GM12891 (cell line): ENCODE measurements at regions not wholly inside any gene's neighbourhood (a gene's known extent, or its start where the extent isn't known, plus 50 kb on each side); places are given as distances from the start of the nearest gene placed in this dataset.

Experiments used
- POLR2A ChIP-seq: IDR thresholded peaks from 2 replicates; pipeline ENCODE4 v1.6.1; 2011; ENCODE audit warnings: low read depth, low read length, control low read depth
- POLR2AphosphoS5 ChIP-seq: IDR thresholded peaks from 2 replicates; pipeline ENCODE4 v1.6.1; 2011; ENCODE audit warnings: low read depth, low read length, control low read depth
- TAF1 ChIP-seq: IDR thresholded peaks from 2 replicates; pipeline ENCODE4 v1.6.1; 2011; ENCODE audit warnings: low read depth, low read length, control low read depth

DNA sequence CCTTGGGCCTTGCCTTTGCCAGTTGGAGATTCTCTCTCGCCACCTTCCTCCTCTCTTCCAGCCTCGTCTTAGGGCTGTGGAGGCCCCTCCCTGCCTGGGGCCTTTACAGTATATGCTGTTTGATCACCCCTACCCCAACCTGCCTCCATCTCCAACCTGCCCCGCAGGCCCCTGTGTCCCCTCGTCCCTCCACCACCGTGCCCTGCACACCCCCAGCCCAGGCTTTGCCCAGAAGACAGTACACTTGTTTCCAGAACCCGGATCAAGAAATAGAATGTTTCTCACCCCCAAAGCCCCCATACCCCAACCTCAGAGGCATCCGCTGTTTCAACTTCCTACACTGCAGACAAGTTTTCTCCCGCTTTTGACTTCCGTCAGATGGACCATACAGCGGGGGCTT is 202.3 kb upstream of the C14orf180 start:
- TF ChIP-seq POLR2A (no peak), TAF1 (no peak), POLR2AphosphoS5 (no peak)
